ENCODE measurements at regions not wholly inside any gene's neighbourhood (a gene's known extent, or its start where the extent isn't known, plus 50 kb on each side); places are given as distances from the start of the nearest gene placed in this dataset.

DNA sequence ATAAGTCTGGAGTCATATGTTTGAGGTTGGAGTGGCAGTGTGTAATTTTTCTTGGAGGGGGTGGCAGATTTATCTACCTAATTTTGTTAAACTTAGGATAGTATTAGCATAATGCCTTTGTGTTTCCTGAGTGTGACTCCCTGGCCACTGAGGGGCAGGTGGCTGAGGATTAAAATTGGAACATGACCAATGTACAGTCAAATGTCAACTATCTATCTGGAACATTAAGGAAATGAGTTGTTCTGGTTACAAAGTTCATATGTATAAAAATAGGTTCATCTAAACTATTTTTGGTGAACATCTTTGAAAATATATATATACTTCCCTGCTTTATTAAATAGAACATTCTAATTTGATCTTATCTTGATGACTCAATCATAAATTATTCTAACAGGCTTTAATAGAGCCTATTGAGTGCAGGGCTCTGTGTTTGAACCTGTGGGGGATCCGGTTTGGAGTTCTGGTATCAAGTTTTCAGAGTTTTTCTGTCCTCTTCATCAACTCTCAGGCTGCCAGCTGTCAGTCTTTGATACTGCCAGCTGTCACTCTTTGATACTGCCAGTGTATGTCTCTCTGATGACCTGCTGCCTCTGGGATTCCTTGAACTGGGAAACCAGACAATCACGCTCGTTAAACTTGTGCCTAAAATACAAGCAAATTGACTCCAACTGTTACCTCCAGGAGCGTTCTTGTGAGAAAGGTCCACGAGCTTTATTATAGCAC lies 309.6 kb downstream of the METTL15 start:
- TF ChIP-seq, protein P1, sequence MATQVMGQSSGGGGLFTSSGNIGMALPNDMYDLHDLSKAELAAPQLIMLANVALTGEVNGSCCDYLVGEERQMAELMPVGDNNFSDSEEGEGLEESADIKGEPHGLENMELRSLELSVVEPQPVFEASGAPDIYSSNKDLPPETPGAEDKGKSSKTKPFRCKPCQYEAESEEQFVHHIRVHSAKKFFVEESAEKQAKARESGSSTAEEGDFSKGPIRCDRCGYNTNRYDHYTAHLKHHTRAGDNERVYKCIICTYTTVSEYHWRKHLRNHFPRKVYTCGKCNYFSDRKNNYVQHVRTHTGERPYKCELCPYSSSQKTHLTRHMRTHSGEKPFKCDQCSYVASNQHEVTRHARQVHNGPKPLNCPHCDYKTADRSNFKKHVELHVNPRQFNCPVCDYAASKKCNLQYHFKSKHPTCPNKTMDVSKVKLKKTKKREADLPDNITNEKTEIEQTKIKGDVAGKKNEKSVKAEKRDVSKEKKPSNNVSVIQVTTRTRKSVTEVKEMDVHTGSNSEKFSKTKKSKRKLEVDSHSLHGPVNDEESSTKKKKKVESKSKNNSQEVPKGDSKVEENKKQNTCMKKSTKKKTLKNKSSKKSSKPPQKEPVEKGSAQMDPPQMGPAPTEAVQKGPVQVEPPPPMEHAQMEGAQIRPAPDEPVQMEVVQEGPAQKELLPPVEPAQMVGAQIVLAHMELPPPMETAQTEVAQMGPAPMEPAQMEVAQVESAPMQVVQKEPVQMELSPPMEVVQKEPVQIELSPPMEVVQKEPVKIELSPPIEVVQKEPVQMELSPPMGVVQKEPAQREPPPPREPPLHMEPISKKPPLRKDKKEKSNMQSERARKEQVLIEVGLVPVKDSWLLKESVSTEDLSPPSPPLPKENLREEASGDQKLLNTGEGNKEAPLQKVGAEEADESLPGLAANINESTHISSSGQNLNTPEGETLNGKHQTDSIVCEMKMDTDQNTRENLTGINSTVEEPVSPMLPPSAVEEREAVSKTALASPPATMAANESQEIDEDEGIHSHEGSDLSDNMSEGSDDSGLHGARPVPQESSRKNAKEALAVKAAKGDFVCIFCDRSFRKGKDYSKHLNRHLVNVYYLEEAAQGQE (IDR thresholded peaks at IDR 0.05; ENCODE audit: insufficient read depth in 1 of 2, low read depth in 2 of 2, low read length in 1 of 2): no peak
- TF ChIP-seq, protein P2, sequence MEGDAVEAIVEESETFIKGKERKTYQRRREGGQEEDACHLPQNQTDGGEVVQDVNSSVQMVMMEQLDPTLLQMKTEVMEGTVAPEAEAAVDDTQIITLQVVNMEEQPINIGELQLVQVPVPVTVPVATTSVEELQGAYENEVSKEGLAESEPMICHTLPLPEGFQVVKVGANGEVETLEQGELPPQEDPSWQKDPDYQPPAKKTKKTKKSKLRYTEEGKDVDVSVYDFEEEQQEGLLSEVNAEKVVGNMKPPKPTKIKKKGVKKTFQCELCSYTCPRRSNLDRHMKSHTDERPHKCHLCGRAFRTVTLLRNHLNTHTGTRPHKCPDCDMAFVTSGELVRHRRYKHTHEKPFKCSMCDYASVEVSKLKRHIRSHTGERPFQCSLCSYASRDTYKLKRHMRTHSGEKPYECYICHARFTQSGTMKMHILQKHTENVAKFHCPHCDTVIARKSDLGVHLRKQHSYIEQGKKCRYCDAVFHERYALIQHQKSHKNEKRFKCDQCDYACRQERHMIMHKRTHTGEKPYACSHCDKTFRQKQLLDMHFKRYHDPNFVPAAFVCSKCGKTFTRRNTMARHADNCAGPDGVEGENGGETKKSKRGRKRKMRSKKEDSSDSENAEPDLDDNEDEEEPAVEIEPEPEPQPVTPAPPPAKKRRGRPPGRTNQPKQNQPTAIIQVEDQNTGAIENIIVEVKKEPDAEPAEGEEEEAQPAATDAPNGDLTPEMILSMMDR (IDR thresholded peaks at IDR 0.05): no peak
- TF ChIP-seq POLR2AphosphoS5 (IDR thresholded peaks at IDR 0.05; ENCODE audit: low read depth, low read length): no peak
